ENCODE measurements at regions not wholly inside any gene's neighbourhood (a gene's known extent, or its start where the extent isn't known, plus 50 kb on each side); places are given as distances from the start of the nearest gene placed in this dataset.
"Not testable (repeated sequence)": the region's sequence is repeated elsewhere in the genome, so short reads cannot be mapped to it uniquely, and the experiment has no call there.

- Histone ChIP-seq H3K36me3 (ENCODE audit: control insufficient read depth in 2 of 2, insufficient read depth in 2 of 2, low read length in 1 of 2) (no peaks in the 10 kb centered on the region), H3K27me3 (ENCODE audit: control insufficient read depth in 1 of 2, insufficient read depth in 2 of 2, low read length in 2 of 2) (peaks cover 0 to 3% of the 10 kb centered on the region in 2 donors), H3K4me1 (ENCODE audit: control insufficient read depth in 2 of 2, insufficient read depth in 2 of 2, low read length in 1 of 2) (no peaks in the 10 kb centered on the region), H3K9me3 (ENCODE audit: control insufficient read depth in 2 of 2, insufficient read depth in 1 of 2, low read depth in 1 of 2, low read length in 1 of 2) (no peaks in the 10 kb centered on the region), H3K4me3 (ENCODE audit: low read depth in 1 of 2, low read length in 2 of 2) (no peak overlapping the region), H3K27ac (ENCODE audit: low read depth in 2 of 2, low read length in 1 of 2) (no peak overlapping the region)
- WGBS, 2 donors, result 87 to 88% methylated on average over 3 of the region's 3 CpGs
Observed at GRCh38 chr2:37740164-37740739, 68.8 kb upstream of the CDC42EP3 start.

GRCh38 chr2:37742286-37742685, 70.8 kb upstream of the CDC42EP3 start:
- no peak overlapping the region for H3K4me3 ChIP-seq (ENCODE audit: low read depth in 1 of 2, low read length in 2 of 2)
- 68 to 73% methylated on average over 4 of the region's 4 CpGs for WGBS, 2 donors

GRCh38 chr2:37744010-37744409, 72.6 kb upstream of the CDC42EP3 start:
- Histone ChIP-seq H3K4me3 (ENCODE audit: low read depth in 1 of 2, low read length in 2 of 2) (no peak overlapping the region), H3K4me1 (ENCODE audit: control insufficient read depth in 2 of 2, insufficient read depth in 2 of 2, low read length in 1 of 2) (no peaks in the 10 kb centered on the region), H3K9me3 (ENCODE audit: control insufficient read depth in 2 of 2, insufficient read depth in 1 of 2, low read depth in 1 of 2, low read length in 1 of 2) (no peaks in the 10 kb centered on the region), H3K36me3 (ENCODE audit: control insufficient read depth in 2 of 2, insufficient read depth in 2 of 2, low read length in 1 of 2) (no peaks in the 10 kb centered on the region), H3K27ac (ENCODE audit: low read depth in 2 of 2, low read length in 1 of 2) (no peak overlapping the region), H3K27me3 (ENCODE audit: control insufficient read depth in 1 of 2, insufficient read depth in 2 of 2, low read length in 2 of 2) (no peaks in the 10 kb centered on the region)
- WGBS, 2 donors, result 90 to 93% methylated on average over 3 of the region's 3 CpGs

More at GRCh38 chr2:37742286-37742685, 70.8 kb upstream of the CDC42EP3 start:
- H3K36me3 ChIP-seq (ENCODE audit: control insufficient read depth in 2 of 2, insufficient read depth in 2 of 2, low read length in 1 of 2), result no peaks in the 10 kb centered on the region
- H3K27me3 ChIP-seq (ENCODE audit: control insufficient read depth in 1 of 2, insufficient read depth in 2 of 2, low read length in 2 of 2), result no peaks in the 10 kb centered on the region
- no peaks in the 10 kb centered on the region for H3K4me1 ChIP-seq (ENCODE audit: control insufficient read depth in 2 of 2, insufficient read depth in 2 of 2, low read length in 1 of 2)
- H3K9me3 ChIP-seq (ENCODE audit: control insufficient read depth in 2 of 2, insufficient read depth in 1 of 2, low read depth in 1 of 2, low read length in 1 of 2), result no peaks in the 10 kb centered on the region
- H3K27ac ChIP-seq (ENCODE audit: low read depth in 2 of 2, low read length in 1 of 2), result no peak overlapping the region

- not testable (repeated sequence) for H3K9me3 ChIP-seq (ENCODE audit: control insufficient read depth in 2 of 2, insufficient read depth in 1 of 2, low read depth in 1 of 2, low read length in 1 of 2); H3K4me1 ChIP-seq (ENCODE audit: control insufficient read depth in 2 of 2, insufficient read depth in 2 of 2, low read length in 1 of 2); H3K27ac ChIP-seq (ENCODE audit: low read depth in 2 of 2, low read length in 1 of 2); H3K4me3 ChIP-seq (ENCODE audit: low read depth in 1 of 2, low read length in 2 of 2); H3K36me3 ChIP-seq (ENCODE audit: control insufficient read depth in 2 of 2, insufficient read depth in 2 of 2, low read length in 1 of 2); H3K27me3 ChIP-seq (ENCODE audit: control insufficient read depth in 1 of 2, insufficient read depth in 2 of 2, low read length in 2 of 2)
Observed at GRCh38 chr2:37744961-37745360, 73.5 kb upstream of the CDC42EP3 start.

- not testable (repeated sequence) for H3K27ac ChIP-seq (ENCODE audit: low read depth in 2 of 2, low read length in 1 of 2); H3K36me3 ChIP-seq (ENCODE audit: control insufficient read depth in 2 of 2, insufficient read depth in 2 of 2, low read length in 1 of 2); H3K4me1 ChIP-seq (ENCODE audit: control insufficient read depth in 2 of 2, insufficient read depth in 2 of 2, low read length in 1 of 2); H3K9me3 ChIP-seq (ENCODE audit: control insufficient read depth in 2 of 2, insufficient read depth in 1 of 2, low read depth in 1 of 2, low read length in 1 of 2); H3K27me3 ChIP-seq (ENCODE audit: control insufficient read depth in 1 of 2, insufficient read depth in 2 of 2, low read length in 2 of 2); H3K4me3 ChIP-seq (ENCODE audit: low read depth in 1 of 2, low read length in 2 of 2)
- WGBS, 2 donors, result 86 to 91% methylated on average over 1 of the region's 1 CpG
Observed at GRCh38 chr2:37746011-37746410, 74.6 kb upstream of the CDC42EP3 start.

GRCh38 chr2:37746883-37747282, 75.4 kb upstream of the CDC42EP3 start:
- Histone ChIP-seq H3K4me1 (ENCODE audit: control insufficient read depth in 2 of 2, insufficient read depth in 2 of 2, low read length in 1 of 2) (no peaks in the 10 kb centered on the region), H3K4me3 (ENCODE audit: low read depth in 1 of 2, low read length in 2 of 2) (no peak overlapping the region), H3K27ac (ENCODE audit: low read depth in 2 of 2, low read length in 1 of 2) (no peak overlapping the region), H3K36me3 (ENCODE audit: control insufficient read depth in 2 of 2, insufficient read depth in 2 of 2, low read length in 1 of 2) (no peaks in the 10 kb centered on the region), H3K27me3 (ENCODE audit: control insufficient read depth in 1 of 2, insufficient read depth in 2 of 2, low read length in 2 of 2) (no peaks in the 10 kb centered on the region), H3K9me3 (ENCODE audit: control insufficient read depth in 2 of 2, insufficient read depth in 1 of 2, low read depth in 1 of 2, low read length in 1 of 2) (no peaks in the 10 kb centered on the region)
- WGBS, 2 donors, result 90 to 94% methylated on average over 3 of the region's 3 CpGs

- Histone ChIP-seq H3K4me1 (ENCODE audit: control insufficient read depth in 2 of 2, insufficient read depth in 2 of 2, low read length in 1 of 2) (no peaks in the 10 kb centered on the region), H3K27me3 (ENCODE audit: control insufficient read depth in 1 of 2, insufficient read depth in 2 of 2, low read length in 2 of 2) (no peaks in the 10 kb centered on the region), H3K9me3 (ENCODE audit: control insufficient read depth in 2 of 2, insufficient read depth in 1 of 2, low read depth in 1 of 2, low read length in 1 of 2) (no peaks in the 10 kb centered on the region), H3K36me3 (ENCODE audit: control insufficient read depth in 2 of 2, insufficient read depth in 2 of 2, low read length in 1 of 2) (no peaks in the 10 kb centered on the region), H3K4me3 (ENCODE audit: low read depth in 1 of 2, low read length in 2 of 2) (no peak overlapping the region), H3K27ac (ENCODE audit: low read depth in 2 of 2, low read length in 1 of 2) (no peak overlapping the region)
- 89 to 92% methylated on average over 4 of the region's 4 CpGs for WGBS, 2 donors
Observed at GRCh38 chr2:37748541-37748940, 77.1 kb upstream of the CDC42EP3 start.

- not testable (repeated sequence) for H3K36me3 ChIP-seq (ENCODE audit: control insufficient read depth in 2 of 2, insufficient read depth in 2 of 2, low read length in 1 of 2); H3K9me3 ChIP-seq (ENCODE audit: control insufficient read depth in 2 of 2, insufficient read depth in 1 of 2, low read depth in 1 of 2, low read length in 1 of 2); H3K27ac ChIP-seq (ENCODE audit: low read depth in 2 of 2, low read length in 1 of 2); H3K27me3 ChIP-seq (ENCODE audit: control insufficient read depth in 1 of 2, insufficient read depth in 2 of 2, low read length in 2 of 2); H3K4me3 ChIP-seq (ENCODE audit: low read depth in 1 of 2, low read length in 2 of 2); H3K4me1 ChIP-seq (ENCODE audit: control insufficient read depth in 2 of 2, insufficient read depth in 2 of 2, low read length in 1 of 2)
Observed at GRCh38 chr2:37750286-37750685, 78.8 kb upstream of the CDC42EP3 start.

GRCh38 chr2:37752766-37753165, 81.3 kb upstream of the CDC42EP3 start:
- H3K9me3 ChIP-seq (ENCODE audit: control insufficient read depth in 2 of 2, insufficient read depth in 1 of 2, low read depth in 1 of 2, low read length in 1 of 2), result no peaks in the 10 kb centered on the region
- no peaks in the 10 kb centered on the region for H3K4me1 ChIP-seq (ENCODE audit: control insufficient read depth in 2 of 2, insufficient read depth in 2 of 2, low read length in 1 of 2)
- H3K4me3 ChIP-seq (ENCODE audit: low read depth in 1 of 2, low read length in 2 of 2), result no peak overlapping the region
- no peaks in the 10 kb centered on the region for H3K27me3 ChIP-seq (ENCODE audit: control insufficient read depth in 1 of 2, insufficient read depth in 2 of 2, low read length in 2 of 2)
- WGBS, 2 donors, result 87 to 89% methylated on average over 2 to 3 of the region's 4 CpGs
- no peaks in the 10 kb centered on the region for H3K36me3 ChIP-seq (ENCODE audit: control insufficient read depth in 2 of 2, insufficient read depth in 2 of 2, low read length in 1 of 2)
- no peak overlapping the region for H3K27ac ChIP-seq (ENCODE audit: low read depth in 2 of 2, low read length in 1 of 2)

GRCh38 chr2:37753758-37754157, 82.3 kb upstream of the CDC42EP3 start:
- Histone ChIP-seq H3K4me1 (ENCODE audit: control insufficient read depth in 2 of 2, insufficient read depth in 2 of 2, low read length in 1 of 2) (no peaks in the 10 kb centered on the region), H3K4me3 (ENCODE audit: low read depth in 1 of 2, low read length in 2 of 2) (no peak overlapping the region), H3K36me3 (ENCODE audit: control insufficient read depth in 2 of 2, insufficient read depth in 2 of 2, low read length in 1 of 2) (no peaks in the 10 kb centered on the region), H3K9me3 (ENCODE audit: control insufficient read depth in 2 of 2, insufficient read depth in 1 of 2, low read depth in 1 of 2, low read length in 1 of 2) (no peaks in the 10 kb centered on the region), H3K27ac (ENCODE audit: low read depth in 2 of 2, low read length in 1 of 2) (no peak overlapping the region), H3K27me3 (ENCODE audit: control insufficient read depth in 1 of 2, insufficient read depth in 2 of 2, low read length in 2 of 2) (no peaks in the 10 kb centered on the region)
- 74 to 94% methylated on average over 8 of the region's 8 CpGs for WGBS, 2 donors
